ENCODE measurements at regions not wholly inside any gene's neighbourhood (a gene's known extent, or its start where the extent isn't known, plus 50 kb on each side); places are given as distances from the start of the nearest gene placed in this dataset.

GRCh38 chr9:108676355-108676754 lies 179.4 kb downstream of the ACTL7B start:
- DNase-seq (ENCODE audit: low spot score) = no peak

- no peak for DNase-seq (ENCODE audit: low spot score)
Measured at GRCh38 chr9:108675708-108676107, 180.1 kb downstream of the ACTL7B start.

- no peak for DNase-seq (ENCODE audit: low spot score)
Measured at GRCh38 chr9:108674766-108675530, 180.8 kb downstream of the ACTL7B start.

GRCh38 chr9:108673386-108673785 lies 182.4 kb downstream of the ACTL7B start:
- no peak for DNase-seq (ENCODE audit: low spot score)

GRCh38 chr9:108672475-108673190 lies 183.2 kb downstream of the ACTL7B start:
- no peak for DNase-seq (ENCODE audit: low spot score)

- DNase-seq (ENCODE audit: low spot score) = no peak
Measured at GRCh38 chr9:108671794-108672193, 184.0 kb downstream of the ACTL7B start.

GRCh38 chr9:108671176-108671575 lies 184.6 kb downstream of the ACTL7B start:
- no peak for DNase-seq (ENCODE audit: low spot score)

GRCh38 chr9:108668938-108669335 lies 186.8 kb downstream of the ACTL7B start:
- DNase-seq (ENCODE audit: low spot score) = no peak

- no peak for DNase-seq (ENCODE audit: low spot score)
Measured at GRCh38 chr9:108668191-108668937, 187.4 kb downstream of the ACTL7B start.

- no peak for DNase-seq (ENCODE audit: low spot score)
Measured at GRCh38 chr9:108666240-108666784, 189.5 kb downstream of the ACTL7B start.

GRCh38 chr9:108665521-108666239 lies 190.1 kb downstream of the ACTL7B start:
- no peak for DNase-seq (ENCODE audit: low spot score)

GRCh38 chr9:108664309-108665255 lies 191.2 kb downstream of the ACTL7B start:
- no peak for DNase-seq (ENCODE audit: low spot score)

GRCh38 chr9:108663422-108663821 lies 192.4 kb downstream of the ACTL7B start:
- no peak for DNase-seq (ENCODE audit: low spot score)

GRCh38 chr9:108662956-108663355 lies 192.8 kb downstream of the ACTL7B start:
- no peak for DNase-seq (ENCODE audit: low spot score)

- DNase-seq (ENCODE audit: low spot score) = no peak
Measured at GRCh38 chr9:108662091-108662875, 193.5 kb downstream of the ACTL7B start.

- no peak for DNase-seq (ENCODE audit: low spot score)
Measured at GRCh38 chr9:108656566-108656965, 199.2 kb downstream of the ACTL7B start.

GRCh38 chr9:108655818-108656217 lies 200.0 kb downstream of the ACTL7B start:
- no peak for DNase-seq (ENCODE audit: low spot score)

- DNase-seq (ENCODE audit: low spot score) = no peak
Measured at GRCh38 chr9:108654566-108654965, 201.2 kb downstream of the ACTL7B start.

GRCh38 chr9:108652851-108653250 lies 202.9 kb downstream of the ACTL7B start:
- no peak for DNase-seq (ENCODE audit: low spot score)

- DNase-seq (ENCODE audit: low spot score) = no peak
Measured at GRCh38 chr9:108650826-108651225, 205.0 kb downstream of the ACTL7B start.
